Pons (tissue), 1 donor: ENCODE measurements at regions not wholly inside any gene's neighbourhood (a gene's known extent, or its start where the extent isn't known, plus 50 kb on each side); places are given as distances from the start of the nearest gene placed in this dataset.

Source experiments
- DNase-seq: peaks from one replicate; pipeline ENCODE4 v3.0.0-alpha.2; 2016; ENCODE audit warnings: low spot score

GRCh38 chr11:27215471-27216269 lies 147.3 kb downstream of the CCDC34 start:
- no peak for DNase-seq

- no peak for DNase-seq
Measured at GRCh38 chr11:27214713-27215112, 148.3 kb downstream of the CCDC34 start.

GRCh38 chr11:27213232-27213660 lies 149.8 kb downstream of the CCDC34 start:
- peak; percentile 31 for DNase-seq

GRCh38 chr11:27212248-27212780 lies 150.7 kb downstream of the CCDC34 start:
- DNase-seq = no peak

- DNase-seq = no peak
Measured at GRCh38 chr11:27211370-27212127, 151.5 kb downstream of the CCDC34 start.

- no peak for DNase-seq
Measured at GRCh38 chr11:27210531-27210930, 152.5 kb downstream of the CCDC34 start.

- no peak for DNase-seq
Measured at GRCh38 chr11:27209562-27210005, 153.4 kb downstream of the CCDC34 start.

GRCh38 chr11:27208846-27209245 lies 154.2 kb downstream of the CCDC34 start:
- no peak for DNase-seq

- no peak for DNase-seq
Measured at GRCh38 chr11:27207025-27207650, 155.9 kb downstream of the CCDC34 start.

GRCh38 chr11:27205779-27206570 lies 157.0 kb downstream of the CCDC34 start:
- DNase-seq = no peak

- DNase-seq = no peak
Measured at GRCh38 chr11:27205250-27205649, 157.8 kb downstream of the CCDC34 start.

- DNase-seq = no peak
Measured at GRCh38 chr11:27204529-27204928, 158.5 kb downstream of the CCDC34 start.

GRCh38 chr11:27203077-27203647 lies 159.9 kb downstream of the CCDC34 start:
- no peak for DNase-seq

- DNase-seq = no peak
Measured at GRCh38 chr11:27201454-27202302, 161.1 kb downstream of the BBOX1 start.

GRCh38 chr11:27200779-27201453 lies 160.3 kb downstream of the BBOX1 start:
- no peak for DNase-seq

- no peak for DNase-seq
Measured at GRCh38 chr11:27196203-27196897, 155.7 kb downstream of the BBOX1 start.

- DNase-seq = no peak
Measured at GRCh38 chr11:27195837-27196202, 155.2 kb downstream of the BBOX1 start.

- DNase-seq = no peak
Measured at GRCh38 chr11:27194976-27195375, 154.4 kb downstream of the BBOX1 start.
